NCI-H1930 (cell line): ENCODE measurements at regions not wholly inside any gene's neighbourhood (a gene's known extent, or its start where the extent isn't known, plus 50 kb on each side); places are given as distances from the start of the nearest gene placed in this dataset.
"Not testable (repeated sequence)": the region's sequence is repeated elsewhere in the genome, so short reads cannot be mapped to it uniquely, and the experiment has no call there.

ENCODE experiments used
- DNase-seq, 2 experiments: peaks; one replicate each; lab custom pipeline; 2025; lab: John Stamatoyannopoulos, UW

GRCh38 chr16:29310852-29311314, 95.6 kb downstream of the NPIPB11 start:
- DNase-seq = no peak

- DNase-seq = not testable (repeated sequence)
These were observed 96.3 kb downstream of the NPIPB11 start for GRCh38 chr16:29310243-29310642.

GRCh38 chr16:29309601-29310000, 96.9 kb downstream of the NPIPB11 start:
- not testable (repeated sequence) for DNase-seq

- DNase-seq = no peak
These were observed 97.6 kb downstream of the NPIPB11 start for GRCh38 chr16:29308644-29309546.

GRCh38 chr16:29307598-29308507, 98.7 kb downstream of the NPIPB11 start:
- DNase-seq = no peak

- no peak for DNase-seq
These were observed 99.4 kb downstream of the NPIPB11 start for GRCh38 chr16:29306943-29307597.

GRCh38 chr16:29306201-29306600, 100.3 kb downstream of the NPIPB11 start:
- DNase-seq = no peak

- not testable (repeated sequence) for DNase-seq
These were observed 101.5 kb downstream of the NPIPB11 start for GRCh38 chr16:29305018-29305417.

- DNase-seq = no peak
These were observed 102.3 kb downstream of the NPIPB11 start for GRCh38 chr16:29304251-29304650.

- DNase-seq = no peak
These were observed 103.0 kb downstream of the NPIPB11 start for GRCh38 chr16:29303520-29303919.

GRCh38 chr16:29302976-29303375, 103.5 kb downstream of the NPIPB11 start:
- DNase-seq = no peak

- DNase-seq = not testable (repeated sequence)
These were observed 104.1 kb downstream of the NPIPB11 start for GRCh38 chr16:29302433-29302832.

GRCh38 chr16:29301662-29302285, 104.7 kb downstream of the NPIPB11 start:
- DNase-seq = not testable (repeated sequence)

- not testable (repeated sequence) for DNase-seq
These were observed 105.7 kb downstream of the NPIPB11 start for GRCh38 chr16:29300541-29301535.

- DNase-seq = not testable (repeated sequence)
These were observed 106.5 kb downstream of the NPIPB11 start for GRCh38 chr16:29300030-29300491.

- not testable (repeated sequence) for DNase-seq
These were observed 107.5 kb downstream of the NPIPB11 start for GRCh38 chr16:29298997-29299396.

GRCh38 chr16:29298307-29298706, 108.2 kb downstream of the NPIPB11 start:
- not testable (repeated sequence) for DNase-seq

GRCh38 chr16:29297809-29298177, 108.7 kb downstream of the NPIPB11 start:
- not testable (repeated sequence) for DNase-seq

- not testable (repeated sequence) for DNase-seq
These were observed 109.2 kb downstream of the NPIPB11 start for GRCh38 chr16:29297144-29297808.
